Parathyroid adenoma (tissue), 2 donors: ENCODE measurements at regions not wholly inside any gene's neighbourhood (a gene's known extent, or its start where the extent isn't known, plus 50 kb on each side); places are given as distances from the start of the nearest gene placed in this dataset.

Source experiments
- H2AFZ ChIP-seq: fragments of 300-600 bp; sonication (generic); one replicate; pipeline ENCODE4 v1.7.0; 2017; ENCODE audit warnings: antibody characterized with exemption, mild to moderate bottlenecking
- H3K27ac ChIP-seq: fragments of 300-600 bp; sonication (generic); one replicate; pipeline ENCODE4 v1.7.0; 2017
- H3K27me3 ChIP-seq: fragments of 300-600 bp; sonication (generic); one replicate; pipeline ENCODE4 v1.7.0; 2017; ENCODE audit warnings: low read length; ENCODE audit not compliant: control insufficient read depth, insufficient read depth
- H3K36me3 ChIP-seq: fragments of 300-600 bp; sonication (generic); one replicate; pipeline ENCODE4 v1.7.0; 2017; ENCODE audit warnings: low read length; ENCODE audit not compliant: control insufficient read depth, insufficient read depth
- H3K4me1 ChIP-seq: fragments of 300-600 bp; sonication (generic); one replicate; pipeline ENCODE4 v1.7.0; 2017; ENCODE audit warnings: control low read depth
- H3K4me2 ChIP-seq: fragments of 300-600 bp; sonication (generic); one replicate; pipeline ENCODE4 v1.7.0; 2017; ENCODE audit warnings: low read length
- H3K4me3 ChIP-seq: fragments of 300-600 bp; sonication (generic); one replicate; pipeline ENCODE4 v1.7.0; 2017; ENCODE audit warnings: low read depth, low read length
- H3K79me2 ChIP-seq: fragments of 300-600 bp; sonication (generic); one replicate; pipeline ENCODE4 v1.7.0; 2017; ENCODE audit warnings: control low read depth
- H3K9ac ChIP-seq: fragments of 300-600 bp; sonication (generic); one replicate; pipeline ENCODE4 v1.7.0; 2017; ENCODE audit warnings: mild to moderate bottlenecking
- H3K9me3 ChIP-seq: fragments of 300-600 bp; sonication (generic); one replicate; pipeline ENCODE4 v1.7.0; 2017; ENCODE audit warnings: low read length; ENCODE audit not compliant: control insufficient read depth
- TF ChIP-seq, protein P1 (sequence below): fragments of 300-600 bp; sonication (generic); IDR thresholded peaks from one replicate; pipeline ENCODE4 v1.7.0; 2017; ENCODE audit warnings: antibody characterized with exemption, mild to moderate bottlenecking
- donor health status: primary hyperparathyroidism.

DNA sequence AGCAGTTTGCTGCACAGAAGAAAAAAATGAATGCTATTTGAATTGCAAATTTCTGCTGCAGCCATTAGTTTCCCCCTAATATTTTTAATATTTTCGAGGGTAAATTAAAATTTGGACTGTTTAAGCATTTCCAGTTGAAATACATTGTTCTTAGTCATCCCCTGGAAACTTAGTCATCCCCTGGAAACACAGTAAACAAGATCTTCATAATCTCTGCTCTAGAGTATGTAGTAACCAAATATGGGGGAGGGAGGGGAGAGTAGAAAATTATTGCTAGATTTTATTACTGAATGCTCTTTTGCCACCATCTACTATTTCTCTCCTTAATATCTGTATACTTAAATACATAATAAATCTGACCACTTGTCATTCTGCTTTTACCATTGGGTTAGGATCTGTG is 1053.3 kb downstream of the SORCS1 start:
- H3K9ac ChIP-seq: no peak overlapping the region
- no peak overlapping the region for H3K4me3 ChIP-seq
- no peak overlapping the region for H3K27ac ChIP-seq
- TF ChIP-seq, protein P1, sequence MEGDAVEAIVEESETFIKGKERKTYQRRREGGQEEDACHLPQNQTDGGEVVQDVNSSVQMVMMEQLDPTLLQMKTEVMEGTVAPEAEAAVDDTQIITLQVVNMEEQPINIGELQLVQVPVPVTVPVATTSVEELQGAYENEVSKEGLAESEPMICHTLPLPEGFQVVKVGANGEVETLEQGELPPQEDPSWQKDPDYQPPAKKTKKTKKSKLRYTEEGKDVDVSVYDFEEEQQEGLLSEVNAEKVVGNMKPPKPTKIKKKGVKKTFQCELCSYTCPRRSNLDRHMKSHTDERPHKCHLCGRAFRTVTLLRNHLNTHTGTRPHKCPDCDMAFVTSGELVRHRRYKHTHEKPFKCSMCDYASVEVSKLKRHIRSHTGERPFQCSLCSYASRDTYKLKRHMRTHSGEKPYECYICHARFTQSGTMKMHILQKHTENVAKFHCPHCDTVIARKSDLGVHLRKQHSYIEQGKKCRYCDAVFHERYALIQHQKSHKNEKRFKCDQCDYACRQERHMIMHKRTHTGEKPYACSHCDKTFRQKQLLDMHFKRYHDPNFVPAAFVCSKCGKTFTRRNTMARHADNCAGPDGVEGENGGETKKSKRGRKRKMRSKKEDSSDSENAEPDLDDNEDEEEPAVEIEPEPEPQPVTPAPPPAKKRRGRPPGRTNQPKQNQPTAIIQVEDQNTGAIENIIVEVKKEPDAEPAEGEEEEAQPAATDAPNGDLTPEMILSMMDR: no peak
- H3K4me1 ChIP-seq: no peaks in the 10 kb centered on the region
- no peaks in the 10 kb centered on the region for H3K79me2 ChIP-seq
- H2AFZ ChIP-seq: no peak overlapping the region
- no peaks in the 10 kb centered on the region for H3K27me3 ChIP-seq
- H3K36me3 ChIP-seq: no peaks in the 10 kb centered on the region
- H3K4me2 ChIP-seq: no peak overlapping the region
- no peaks in the 10 kb centered on the region for H3K9me3 ChIP-seq

DNA sequence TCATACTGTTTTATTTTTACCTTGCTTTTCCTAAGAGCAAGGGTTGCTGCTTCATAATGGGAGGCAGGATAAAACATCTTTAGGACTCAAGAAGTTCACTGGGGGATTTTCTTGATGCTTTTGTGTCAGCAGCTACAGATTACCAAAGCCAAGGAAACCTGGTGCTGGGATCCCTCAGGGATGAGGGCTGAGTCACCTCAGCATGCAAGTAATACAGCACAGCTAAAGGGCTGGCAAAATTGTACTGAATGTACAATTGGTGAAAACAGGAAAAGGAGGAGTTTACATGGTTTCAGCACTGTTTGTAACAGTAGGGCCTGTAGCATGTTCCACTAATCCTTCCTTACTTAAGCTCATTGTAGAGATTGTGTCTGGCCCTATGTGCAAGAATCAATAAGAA is 1056.8 kb downstream of the SORCS1 start:
- no peak overlapping the region for H3K27ac ChIP-seq
- H3K36me3 ChIP-seq: no peaks in the 10 kb centered on the region
- H3K79me2 ChIP-seq: no peaks in the 10 kb centered on the region
- no peak overlapping the region for H3K4me2 ChIP-seq
- no peaks in the 10 kb centered on the region for H3K4me1 ChIP-seq
- H3K9ac ChIP-seq: no peak overlapping the region
- no peak overlapping the region for H3K4me3 ChIP-seq
- no peaks in the 10 kb centered on the region for H3K9me3 ChIP-seq
- H2AFZ ChIP-seq: no peak overlapping the region
- no peaks in the 10 kb centered on the region for H3K27me3 ChIP-seq
- TF ChIP-seq, protein P1: no peak

- Histone ChIP-seq H3K4me1 (no peaks in the 10 kb centered on the region), H3K27me3 (no peaks in the 10 kb centered on the region), H3K4me3 (no peak overlapping the region), H3K27ac (no peak overlapping the region), H3K9me3 (no peaks in the 10 kb centered on the region), H3K9ac (no peak overlapping the region), H3K79me2 (no peaks in the 10 kb centered on the region), H3K4me2 (no peak overlapping the region), H3K36me3 (no peaks in the 10 kb centered on the region), H2AFZ (no peak overlapping the region)
- TF ChIP-seq, protein P1: no peak
Measured at GRCh38 chr10:106106114-106106513, 1058.4 kb downstream of the SORCS1 start.

DNA sequence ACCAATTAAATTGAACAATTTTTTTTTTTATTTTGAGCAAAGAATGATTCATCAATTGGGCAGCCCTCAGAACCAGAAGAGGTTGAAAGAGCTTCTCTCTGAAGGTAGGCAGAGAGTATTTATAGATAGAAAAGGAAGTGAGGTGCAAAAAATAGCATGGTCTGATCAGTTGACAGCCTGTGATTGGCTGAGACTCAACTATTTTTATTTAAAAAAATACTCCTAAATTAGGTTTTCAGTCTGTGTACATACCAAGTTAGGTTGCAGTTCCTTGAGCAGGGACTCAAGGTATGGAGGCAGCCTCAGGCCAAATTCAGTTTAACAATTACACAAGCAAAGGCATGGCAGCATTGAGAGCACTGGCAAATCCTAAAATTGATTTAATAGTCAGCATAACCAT is 1074.7 kb downstream of the SORCS1 start:
- no peaks in the 10 kb centered on the region for H3K79me2 ChIP-seq
- no peaks in the 10 kb centered on the region for H3K9me3 ChIP-seq
- no peak overlapping the region for H3K27ac ChIP-seq
- H3K4me2 ChIP-seq: no peak overlapping the region
- no peak overlapping the region for H3K4me3 ChIP-seq
- no peak overlapping the region for H3K9ac ChIP-seq
- H3K27me3 ChIP-seq: no peaks in the 10 kb centered on the region
- no peak overlapping the region for H2AFZ ChIP-seq
- no peaks in the 10 kb centered on the region for H3K4me1 ChIP-seq
- H3K36me3 ChIP-seq: no peaks in the 10 kb centered on the region
- TF ChIP-seq, protein P1: no peak

- no peak overlapping the region for H3K27ac ChIP-seq
- TF ChIP-seq, protein P1: no peak
- H3K36me3 ChIP-seq: no peaks in the 10 kb centered on the region
Measured at GRCh38 chr10:106086391-106086790, 1078.1 kb downstream of the SORCS1 start.

More at GRCh38 chr10:106086391-106086790, 1078.1 kb downstream of the SORCS1 start:
- no peaks in the 10 kb centered on the region for H3K27me3 ChIP-seq
- no peak overlapping the region for H3K4me3 ChIP-seq
- H3K4me1 ChIP-seq: no peaks in the 10 kb centered on the region
- no peak overlapping the region for H3K4me2 ChIP-seq
- H3K9ac ChIP-seq: no peak overlapping the region
- no peaks in the 10 kb centered on the region for H3K79me2 ChIP-seq
- no peaks in the 10 kb centered on the region for H3K9me3 ChIP-seq
- no peak overlapping the region for H2AFZ ChIP-seq
